Tibial nerve (tissue), 4 donors: ENCODE measurements at regions not wholly inside any gene's neighbourhood (a gene's known extent, or its start where the extent isn't known, plus 50 kb on each side); places are given as distances from the start of the nearest gene placed in this dataset.
A peak's percentile ranks its signal among the peaks of the same experiment; 100 is the strongest.

Experiments
- DNase-seq, 2 donors: peaks; one replicate each; pipeline ENCODE4 v3.0.0-alpha.2; 2019; ENCODE audit warnings: low spot score in 2 of 2
- H3K27ac ChIP-seq, 4 donors: fragments of 200-600 bp; sonication (generic) in 3 of 4; one replicate each; pipeline ENCODE4 v1.5.1; 2017 to 2019; ENCODE audit warnings: mild to moderate bottlenecking in 1 of 4
- H3K27me3 ChIP-seq, 2 donors: fragments of 200-600 bp; sonication (generic) in 1 of 2; one replicate each; pipeline versions ENCODE4 v1.5.1 to v1.6.0; 2017 to 2019
- H3K36me3 ChIP-seq, 3 donors: fragments of 200-600 bp; sonication (generic); one replicate each; pipeline ENCODE4 v1.5.1; 2018 to 2019
- H3K4me1 ChIP-seq, 4 donors: fragments of 200-600 bp; sonication (generic) in 3 of 4; one replicate each; pipeline ENCODE4 v1.5.1; 2017 to 2019
- H3K4me3 ChIP-seq, 4 donors: fragments of 200-600 bp; sonication (generic) in 3 of 4; one replicate each; pipeline ENCODE4 v1.5.1; 2017 to 2019; ENCODE audit warnings: mild to moderate bottlenecking in 1 of 4, moderate library complexity in 1 of 4
- H3K9me3 ChIP-seq, 4 donors: fragments of 200-600 bp; sonication (generic) in 3 of 4; one replicate each; pipeline ENCODE4 v1.5.1; 2017 to 2019
- EP300 ChIP-seq, 2 donors: sonication (generic); formaldehyde crosslinking; IDR thresholded peaks; one replicate each; pipeline ENCODE4 v1.6.1; 2017; ENCODE audit warnings: antibody characterized with exemption in 2 of 2, mild to moderate bottlenecking in 1 of 2
- POLR2A ChIP-seq, 2 donors: fragments of 450-650 bp; IDR thresholded peaks; one replicate each; pipeline ENCODE4 v1.6.1; 2017; ENCODE audit warnings: antibody characterized with exemption in 2 of 2, mild to moderate bottlenecking in 2 of 2, moderate library complexity in 2 of 2
- WGBS, 2 donors: methylation state at CpG; one replicate each; pipeline ENCODE4 v1.1.5; 2018; 5-methylcytosine and 5-hydroxymethylcytosine counted together
- TF ChIP-seq, protein P1 (sequence below), 5 experiments: fragments of 200-600 bp in 3 of 5; fragments of 450-650 bp in 2 of 5; sonication (generic) in 3 of 5; IDR thresholded peaks; one replicate each; pipeline ENCODE4 v1.5.1; 2016 to 2019; ENCODE audit warnings: antibody characterized with exemption in 5 of 5, mild to moderate bottlenecking in 3 of 5, moderate library complexity in 2 of 5

DNA sequence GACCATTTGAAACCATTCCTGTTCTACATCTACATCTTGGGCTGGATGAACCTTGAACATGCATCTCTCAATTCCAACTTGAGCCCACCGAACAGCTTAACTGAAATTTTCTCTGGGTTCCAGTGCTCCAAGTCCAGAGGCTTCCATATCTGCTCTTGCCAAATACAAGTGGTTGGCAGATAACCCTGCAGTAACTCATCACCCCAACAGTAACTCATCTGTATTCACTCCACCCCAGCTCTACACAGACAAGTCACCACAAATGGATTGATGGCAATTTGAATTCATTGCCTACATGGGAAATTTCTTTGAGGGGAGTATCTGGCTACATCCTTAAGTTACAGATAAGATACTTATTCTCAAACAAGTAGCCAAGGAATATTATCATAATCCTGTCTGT, 502.4 kb upstream of the TNP1 start:
- Histone ChIP-seq H3K9me3 (no peaks in the 10 kb centered on the region), H3K27me3 (no peaks in the 10 kb centered on the region), H3K4me1 (peaks cover 0 to 47% (median 10%) of the 10 kb centered on the region in 4 donors), H3K27ac (peak overlapping the region in 2 of 4 donors; percentile 49 to 69), H3K4me3 (no peak overlapping the region), H3K36me3 (no peaks in the 10 kb centered on the region)
- TF ChIP-seq POLR2A (IDR thresholded peaks at IDR 0.05) (no peak), EP300 (IDR thresholded peaks at IDR 0.05) (no peak)
- TF ChIP-seq, protein P1, sequence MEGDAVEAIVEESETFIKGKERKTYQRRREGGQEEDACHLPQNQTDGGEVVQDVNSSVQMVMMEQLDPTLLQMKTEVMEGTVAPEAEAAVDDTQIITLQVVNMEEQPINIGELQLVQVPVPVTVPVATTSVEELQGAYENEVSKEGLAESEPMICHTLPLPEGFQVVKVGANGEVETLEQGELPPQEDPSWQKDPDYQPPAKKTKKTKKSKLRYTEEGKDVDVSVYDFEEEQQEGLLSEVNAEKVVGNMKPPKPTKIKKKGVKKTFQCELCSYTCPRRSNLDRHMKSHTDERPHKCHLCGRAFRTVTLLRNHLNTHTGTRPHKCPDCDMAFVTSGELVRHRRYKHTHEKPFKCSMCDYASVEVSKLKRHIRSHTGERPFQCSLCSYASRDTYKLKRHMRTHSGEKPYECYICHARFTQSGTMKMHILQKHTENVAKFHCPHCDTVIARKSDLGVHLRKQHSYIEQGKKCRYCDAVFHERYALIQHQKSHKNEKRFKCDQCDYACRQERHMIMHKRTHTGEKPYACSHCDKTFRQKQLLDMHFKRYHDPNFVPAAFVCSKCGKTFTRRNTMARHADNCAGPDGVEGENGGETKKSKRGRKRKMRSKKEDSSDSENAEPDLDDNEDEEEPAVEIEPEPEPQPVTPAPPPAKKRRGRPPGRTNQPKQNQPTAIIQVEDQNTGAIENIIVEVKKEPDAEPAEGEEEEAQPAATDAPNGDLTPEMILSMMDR (IDR thresholded peaks at IDR 0.05): no peak
- WGBS, 2 donors: 100% methylated on average over 1 of the region's 1 CpG
- DNase-seq: no peak

DNA sequence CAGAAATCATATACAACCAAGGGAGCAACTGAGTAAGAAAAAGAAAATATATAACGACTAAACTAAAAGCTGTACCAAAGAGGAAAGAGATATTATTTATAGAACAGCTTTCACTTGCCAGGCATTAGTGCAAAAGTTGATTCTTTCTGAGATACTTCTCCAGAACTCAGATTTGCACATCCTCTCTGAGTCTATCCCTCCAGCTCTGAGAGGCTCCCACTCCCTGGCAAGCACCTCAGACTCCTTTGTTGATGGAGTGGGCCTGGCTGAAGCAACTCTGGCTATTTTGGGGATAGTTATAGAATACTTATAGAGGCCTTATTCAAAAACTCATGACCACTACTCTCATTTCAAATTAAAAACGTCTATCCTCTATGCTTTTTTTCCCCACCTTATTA, 501.6 kb upstream of the TNP1 start:
- Histone ChIP-seq H3K36me3 (no peaks in the 10 kb centered on the region), H3K27ac (peak overlapping the region in 2 of 4 donors; percentile 49 to 69), H3K27me3 (no peaks in the 10 kb centered on the region), H3K4me3 (no peak overlapping the region), H3K9me3 (no peaks in the 10 kb centered on the region), H3K4me1 (peaks cover 0 to 55% (median 12%) of the 10 kb centered on the region in 4 donors)
- no peak for TF ChIP-seq POLR2A (IDR thresholded peaks at IDR 0.05)
- TF ChIP-seq, protein P1 (IDR thresholded peaks at IDR 0.05): no peak
- no peak for TF ChIP-seq EP300 (IDR thresholded peaks at IDR 0.05)
- DNase-seq: no peak
- 34 to 48% methylated on average over 2 of the region's 2 CpGs for WGBS, 2 donors

DNA sequence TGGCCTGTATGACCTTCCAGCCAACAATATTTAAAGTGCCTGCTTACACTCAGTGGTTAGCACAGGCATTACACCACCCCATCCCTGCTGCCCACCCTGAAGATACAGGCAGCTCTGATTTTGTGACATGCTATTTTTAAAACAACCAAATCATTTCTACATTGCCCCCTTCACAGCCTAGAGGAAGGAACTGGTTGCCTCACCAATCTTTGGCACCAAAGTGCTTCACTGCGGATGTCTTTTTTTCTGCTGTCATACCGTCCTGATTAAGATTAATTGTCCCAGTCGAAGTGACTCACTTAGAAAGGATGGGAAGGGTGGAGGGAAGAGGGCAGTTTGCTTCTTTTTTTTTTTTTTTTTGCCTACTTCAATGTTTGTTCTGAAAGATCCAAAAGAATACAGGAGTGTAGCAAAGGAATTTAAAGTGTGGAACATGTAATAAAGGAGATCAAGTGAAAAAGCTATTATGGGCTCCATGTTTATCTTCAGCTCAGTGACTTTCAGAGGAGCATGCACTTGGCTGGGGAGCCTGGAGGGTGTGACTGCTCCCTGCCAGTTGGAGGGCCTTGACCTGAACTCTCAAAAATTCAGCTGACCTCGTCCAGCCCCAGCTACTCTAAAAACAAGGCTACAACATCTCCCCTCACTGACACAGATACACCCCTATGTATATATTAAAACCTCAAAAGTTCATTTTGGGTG, 501.1 kb upstream of the TNP1 start:
- Histone ChIP-seq H3K9me3 (no peaks in the 10 kb centered on the region), H3K36me3 (no peaks in the 10 kb centered on the region), H3K27me3 (no peaks in the 10 kb centered on the region), H3K4me1 (peaks cover 0 to 60% (median 14%) of the 10 kb centered on the region in 4 donors), H3K27ac (peak overlapping the region in 3 of 4 donors; percentile 0 to 69 (median 49)), H3K4me3 (no peak overlapping the region)
- WGBS, 2 donors: 19 to 26% methylated on average over 4 of the region's 4 CpGs
- TF ChIP-seq POLR2A (IDR thresholded peaks at IDR 0.05): no peak
- peak in 1 of 2 donors; percentile 85 for TF ChIP-seq EP300 (IDR thresholded peaks at IDR 0.05)
- DNase-seq: peak in 1 of 2 donors; percentile 24

DNA sequence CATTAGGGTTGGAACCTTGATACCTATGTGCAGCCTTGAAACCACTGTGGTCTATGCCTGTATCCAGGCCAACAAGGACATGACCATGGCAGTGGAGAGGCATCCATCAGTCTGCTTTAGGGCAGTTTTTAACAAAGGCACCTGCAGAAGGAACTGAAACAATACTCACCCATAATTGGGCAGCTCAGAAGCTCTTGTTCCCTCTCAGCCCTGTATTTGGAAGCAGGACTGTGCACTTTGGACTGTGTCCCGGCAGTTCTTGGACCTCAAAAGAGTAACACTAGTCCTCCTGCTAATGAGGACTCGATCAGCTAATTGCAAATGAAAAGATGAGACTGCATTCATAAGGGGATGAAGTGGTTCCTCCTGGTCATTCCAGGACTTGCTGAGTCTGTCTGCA, 500.2 kb upstream of the TNP1 start:
- peaks cover 0 to 64% (median 14%) of the 10 kb centered on the region in 4 donors for H3K4me1 ChIP-seq
- H3K4me3 ChIP-seq: no peak overlapping the region
- H3K36me3 ChIP-seq: no peaks in the 10 kb centered on the region
- WGBS, 2 donors: 61 to 67% methylated on average over 2 of the region's 2 CpGs
- no peaks in the 10 kb centered on the region for H3K9me3 ChIP-seq
- no peak for DNase-seq
- H3K27me3 ChIP-seq: no peaks in the 10 kb centered on the region
- peak overlapping the region in 2 of 4 donors; percentile 0 to 69 for H3K27ac ChIP-seq
- TF ChIP-seq, protein P1 (IDR thresholded peaks at IDR 0.05): no peak
- TF ChIP-seq POLR2A (IDR thresholded peaks at IDR 0.05): no peak
- no peak for TF ChIP-seq EP300 (IDR thresholded peaks at IDR 0.05)

DNA sequence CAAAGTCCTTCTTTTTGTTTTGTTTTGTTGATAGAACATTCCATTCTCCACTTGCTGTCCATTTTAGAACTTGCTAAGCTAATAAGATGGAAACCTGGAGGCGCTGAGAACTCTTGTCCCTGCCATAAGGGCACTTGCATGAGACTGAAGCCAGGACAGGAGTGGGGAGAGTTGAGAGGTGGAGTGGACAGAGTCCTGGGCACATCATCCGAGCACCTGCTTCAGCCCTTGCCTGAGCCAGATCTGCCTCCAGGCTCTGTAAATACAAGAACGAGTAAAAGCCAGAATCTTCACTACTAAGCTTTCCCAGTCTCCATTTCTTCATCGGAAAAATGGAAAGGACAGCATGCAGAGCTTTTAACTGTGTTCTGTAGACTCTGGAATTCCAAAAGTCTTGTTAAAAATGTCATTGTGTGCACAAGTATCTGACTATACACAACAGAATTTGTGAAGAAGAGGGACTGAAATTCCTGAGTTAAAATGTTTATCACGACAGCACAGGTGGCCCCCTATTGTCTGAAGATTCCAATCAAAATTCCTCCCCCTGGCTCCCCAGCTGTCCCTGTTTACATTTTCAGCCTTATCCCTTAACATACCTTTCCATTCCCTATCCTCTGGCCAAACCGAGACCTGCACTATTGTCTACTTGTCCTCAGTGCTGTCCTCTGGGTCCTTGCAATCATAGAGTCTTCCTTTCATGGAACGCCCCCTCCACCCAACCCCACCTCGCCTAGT, 498.2 kb upstream of the TNP1 start:
- 86 to 87% methylated on average over 8 of the region's 8 CpGs for WGBS, 2 donors
- Histone ChIP-seq H3K4me1 (peaks cover 0 to 63% (median 14%) of the 10 kb centered on the region in 4 donors), H3K36me3 (no peaks in the 10 kb centered on the region), H3K9me3 (no peaks in the 10 kb centered on the region), H3K27ac (peak overlapping the region in 2 of 4 donors; percentile 70 to 75), H3K4me3 (no peak overlapping the region), H3K27me3 (no peaks in the 10 kb centered on the region)
- no peak for DNase-seq
- peak in 1 of 2 donors; percentile 28 for TF ChIP-seq EP300 (IDR thresholded peaks at IDR 0.05)
- TF ChIP-seq, protein P1 (IDR thresholded peaks at IDR 0.05): no peak
